NCI-H2029 treated with DMSO at 0.1 percent for 48 hours (cell line): ENCODE measurements at regions not wholly inside any gene's neighbourhood (a gene's known extent, or its start where the extent isn't known, plus 50 kb on each side); places are given as distances from the start of the nearest gene placed in this dataset.
"Not testable (repeated sequence)": the region's sequence is repeated elsewhere in the genome, so short reads cannot be mapped to it uniquely, and the experiment has no call there.

Experiments
- DNase-seq: peaks from one replicate; lab custom pipeline; 2025; lab: John Stamatoyannopoulos, UW

DNA sequence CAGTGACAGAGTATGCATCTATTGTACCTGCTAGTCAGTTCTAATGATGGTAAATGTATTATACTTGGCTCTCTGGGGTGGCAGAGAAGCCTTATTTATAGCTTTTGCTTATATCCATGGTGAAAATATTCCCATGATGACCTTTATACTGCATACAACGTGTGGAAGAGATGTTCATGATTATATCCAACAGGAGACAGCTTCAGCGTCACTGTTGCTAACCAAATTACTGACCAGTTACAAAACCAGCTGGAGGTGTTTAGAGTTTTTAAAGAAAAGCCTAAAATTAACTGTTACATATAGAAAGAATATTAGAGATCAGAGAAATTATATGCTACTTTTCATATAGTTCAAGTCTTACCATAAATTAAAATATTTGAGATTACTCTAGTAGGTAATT is 280.8 kb downstream of the ETV1 start:
- DNase-seq: no peak

DNA sequence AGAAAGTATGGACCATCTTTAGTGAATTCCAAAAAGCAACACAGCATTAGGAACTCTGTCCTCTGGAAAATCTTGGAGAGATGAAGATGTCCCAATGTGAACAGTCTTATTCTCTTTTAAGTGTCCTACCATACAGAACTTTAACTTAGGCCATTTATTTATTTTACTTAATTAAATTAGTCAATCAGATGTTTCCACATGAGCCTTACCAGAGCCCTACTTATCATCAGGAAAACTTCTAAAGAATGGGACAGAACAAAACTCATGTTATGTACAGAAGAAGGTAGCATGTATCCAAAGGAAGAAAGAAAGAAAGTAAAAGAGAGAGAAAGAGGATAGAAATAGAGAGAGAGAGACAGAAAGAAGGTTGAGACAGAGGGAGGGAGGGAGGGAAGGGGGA is 276.4 kb downstream of the ETV1 start:
- no peak for DNase-seq

DNA sequence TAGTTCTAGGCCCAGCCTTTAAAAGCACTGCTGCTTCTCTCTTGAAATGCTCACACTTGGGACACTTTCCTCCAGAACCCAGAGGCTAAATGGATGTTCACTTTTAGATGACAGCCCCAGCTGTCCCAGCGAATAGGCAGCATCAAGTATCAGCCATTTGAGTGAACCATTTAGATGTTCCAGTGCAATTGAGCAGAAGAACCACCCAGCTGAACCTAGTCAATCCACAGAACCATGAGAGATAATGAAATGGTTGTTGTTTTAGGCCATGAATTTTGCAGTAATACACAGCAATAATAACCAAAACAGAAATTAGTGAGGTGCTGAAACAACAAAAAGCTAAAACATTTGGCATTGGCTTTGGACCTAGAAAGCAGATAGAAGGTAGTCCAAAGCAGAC is 273.9 kb downstream of the ETV1 start:
- no peak for DNase-seq

DNA sequence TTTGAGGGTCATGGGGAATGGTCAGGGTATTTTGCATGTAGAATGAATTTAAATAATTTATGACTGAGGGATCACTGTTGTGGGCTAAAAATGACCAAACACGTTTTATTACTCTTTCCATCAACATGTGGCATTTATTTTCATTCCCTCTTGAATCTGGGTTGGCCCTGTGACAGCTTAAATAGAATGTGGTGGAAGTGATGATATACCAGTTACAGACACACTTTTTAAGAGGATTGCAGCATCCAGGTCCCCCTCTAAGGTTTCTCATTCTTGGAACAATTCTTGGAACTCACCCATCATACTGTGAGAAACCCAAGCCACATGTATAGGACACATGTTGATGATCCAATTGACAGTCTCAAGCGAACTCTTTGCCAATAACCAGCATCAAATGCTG is 272.4 kb downstream of the ETV1 start:
- no peak for DNase-seq

DNA sequence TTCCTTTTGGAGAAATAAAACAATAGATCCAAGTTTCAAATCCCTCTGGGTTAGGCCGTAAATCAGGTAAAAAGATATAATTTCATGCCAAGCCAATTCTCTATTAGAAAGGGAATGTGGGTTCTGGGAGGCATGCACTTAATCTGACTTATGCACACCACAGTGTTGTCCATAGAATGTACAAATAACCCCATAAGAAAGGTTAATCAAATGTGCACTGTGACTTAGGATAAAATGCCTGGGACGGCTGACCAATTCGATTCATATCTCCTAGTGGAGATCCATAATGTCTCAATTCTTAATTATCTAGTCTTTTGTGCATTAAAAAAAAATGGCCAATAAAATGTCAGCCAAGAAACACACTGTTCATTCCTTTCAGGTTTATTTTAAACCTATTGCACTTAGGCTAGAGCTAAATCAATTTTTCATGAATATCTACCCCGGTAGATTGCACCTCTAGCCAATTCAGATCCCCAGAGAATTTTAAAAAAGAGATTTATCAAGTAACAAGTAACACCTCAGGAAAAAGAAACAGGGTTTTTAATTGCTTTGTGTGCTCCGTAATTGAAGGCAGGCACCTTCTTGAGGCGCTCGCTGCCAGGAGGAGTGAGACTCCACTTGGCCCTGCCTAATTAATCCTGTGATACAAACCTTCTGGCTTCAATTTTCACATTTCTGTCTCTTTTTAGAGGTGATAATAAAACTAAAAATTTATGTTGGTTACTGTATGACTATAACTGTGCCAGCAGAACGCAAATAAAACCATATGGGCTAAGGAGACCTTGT is 265.1 kb downstream of the ETV1 start:
- no peak for DNase-seq

DNA sequence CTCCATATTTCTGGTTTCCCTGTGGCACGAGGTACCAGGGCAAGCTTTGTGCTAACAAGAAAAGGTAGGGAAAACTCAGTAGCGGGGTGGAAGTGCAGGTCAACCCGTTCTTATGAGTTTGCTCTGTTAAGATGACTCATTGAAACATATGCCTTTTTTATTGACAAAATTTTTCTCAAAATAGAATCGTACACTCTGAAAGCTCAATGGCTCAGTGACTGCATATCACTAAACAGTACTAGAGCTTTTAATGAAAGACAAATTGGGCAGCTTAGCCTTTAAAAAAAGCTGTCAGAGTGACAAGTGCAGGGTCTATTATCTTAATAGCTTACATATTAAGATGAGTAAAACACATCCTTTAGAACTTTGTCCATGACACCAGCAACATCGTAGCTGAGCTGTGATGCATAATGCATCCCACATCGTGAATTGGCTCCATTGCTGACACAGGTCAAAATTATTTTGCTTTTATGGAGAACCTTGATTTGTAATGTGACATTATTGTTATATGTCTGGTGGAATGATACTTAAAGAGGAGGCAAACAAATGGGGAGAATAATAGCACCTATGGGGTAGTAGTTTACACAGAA is 264.4 kb downstream of the ETV1 start:
- DNase-seq: no peak

DNA sequence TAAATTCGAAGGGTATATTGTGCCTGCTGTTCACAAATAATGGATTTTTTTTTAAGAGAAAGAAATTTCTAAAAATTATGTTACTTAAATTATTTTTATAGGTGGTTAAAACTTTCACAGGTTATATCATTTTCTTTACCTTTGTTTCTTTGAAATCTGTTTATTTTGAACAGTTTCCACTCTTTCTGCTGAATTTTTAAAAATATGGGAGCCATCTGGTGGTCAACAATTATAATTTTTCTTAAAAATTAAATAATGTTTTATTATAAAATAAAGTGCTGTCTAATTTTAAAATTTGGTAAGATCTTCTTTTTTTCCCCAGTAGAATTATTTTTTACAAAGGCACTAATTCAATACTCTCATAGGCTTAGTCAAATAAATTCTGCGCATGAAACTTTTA is 263.9 kb downstream of the ETV1 start:
- no peak for DNase-seq

DNA sequence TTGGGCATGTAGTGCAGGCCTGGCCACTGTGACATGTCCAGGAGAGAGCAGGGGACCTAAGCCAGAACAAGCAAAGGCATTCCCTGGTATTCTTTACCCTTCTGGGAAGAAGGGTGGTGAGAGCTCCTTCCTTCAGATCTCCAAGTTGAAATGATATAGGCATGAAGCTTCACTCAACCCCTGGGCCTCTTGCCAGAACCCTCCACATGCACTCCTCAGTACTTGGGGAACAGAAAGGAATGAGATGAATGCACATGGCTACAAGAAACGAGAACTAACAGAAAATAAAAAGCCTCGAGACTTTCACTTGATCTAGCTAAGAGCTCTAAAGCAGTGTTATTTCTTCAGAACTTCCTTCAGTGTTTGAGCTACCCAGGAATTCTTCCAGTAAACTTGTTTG is 262.2 kb downstream of the ETV1 start:
- no peak for DNase-seq

DNA sequence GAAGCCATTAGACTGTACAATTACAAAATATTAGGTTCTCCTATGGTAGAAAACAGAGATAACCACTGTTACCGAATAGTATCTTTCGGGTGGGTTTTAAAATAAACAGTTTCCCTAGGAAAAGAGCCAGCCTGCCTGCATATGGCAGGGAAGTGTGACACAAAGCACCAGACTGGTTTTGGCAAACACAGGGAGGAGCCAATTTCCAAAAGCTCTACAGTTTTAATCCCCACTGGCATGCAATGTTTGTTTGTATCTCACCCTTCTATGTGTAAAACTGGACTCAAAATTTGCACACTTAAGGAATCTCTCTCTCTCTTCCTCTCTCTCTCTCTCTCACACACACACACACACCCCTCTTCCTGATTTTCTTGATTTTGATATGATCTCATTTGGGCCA is 261.7 kb downstream of the ETV1 start:
- no peak for DNase-seq

DNA sequence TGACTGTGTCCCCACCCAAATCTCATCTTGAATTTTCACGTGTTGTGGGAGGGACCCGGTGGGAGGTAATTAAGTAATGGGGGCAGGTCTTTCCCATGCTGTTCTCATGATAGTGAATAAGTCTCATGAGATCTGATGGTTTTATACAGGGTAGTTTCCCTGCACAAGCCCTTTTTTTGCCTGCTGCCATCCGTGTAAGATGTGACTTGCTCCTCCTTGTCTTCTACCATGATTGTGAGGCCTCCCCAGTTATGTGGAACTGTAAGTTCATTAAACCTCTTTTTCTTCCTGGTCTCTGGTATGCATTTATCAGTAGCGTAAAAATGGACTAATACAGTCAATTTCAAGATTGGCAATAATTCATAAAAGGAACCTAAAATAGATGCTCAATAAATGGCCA is 261.0 kb downstream of the ETV1 start:
- not testable (repeated sequence) for DNase-seq

DNA sequence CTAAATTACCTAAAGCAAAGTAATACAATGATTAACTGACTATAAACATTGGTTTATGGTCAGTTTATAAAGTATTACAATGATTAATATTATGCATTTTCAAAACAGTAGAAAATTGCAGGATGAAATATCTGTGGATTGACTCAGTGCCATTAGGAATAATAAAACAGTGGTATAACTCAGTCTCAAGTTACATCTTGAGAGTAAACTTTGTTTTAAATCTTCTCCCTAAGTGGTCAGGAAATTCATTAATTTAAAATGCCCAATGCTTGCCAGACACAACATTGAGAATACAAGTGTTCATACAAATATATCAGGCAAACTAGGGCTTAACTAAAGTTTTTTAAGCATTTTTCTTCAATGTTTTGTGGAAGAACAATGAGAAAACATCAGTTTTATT is 257.8 kb downstream of the ETV1 start:
- no peak for DNase-seq

DNA sequence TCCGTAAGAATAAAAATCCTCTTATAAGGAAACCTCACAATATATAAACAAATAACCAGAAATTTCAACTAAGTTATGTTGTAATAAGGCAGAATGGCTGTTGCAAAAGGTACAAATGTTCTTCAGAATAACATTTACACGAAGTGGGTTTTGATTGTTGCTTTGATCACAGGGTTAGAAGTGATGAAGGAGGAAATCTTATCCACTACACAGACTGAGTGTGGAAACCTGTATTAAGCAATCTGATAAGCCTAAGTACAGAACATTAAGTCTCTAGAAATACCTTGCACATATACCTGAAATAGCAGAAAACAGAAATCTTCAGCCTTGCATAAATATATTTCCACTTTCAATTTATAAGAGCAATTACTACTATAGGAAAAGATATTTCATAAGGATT is 251.9 kb downstream of the ETV1 start:
- DNase-seq: no peak

DNA sequence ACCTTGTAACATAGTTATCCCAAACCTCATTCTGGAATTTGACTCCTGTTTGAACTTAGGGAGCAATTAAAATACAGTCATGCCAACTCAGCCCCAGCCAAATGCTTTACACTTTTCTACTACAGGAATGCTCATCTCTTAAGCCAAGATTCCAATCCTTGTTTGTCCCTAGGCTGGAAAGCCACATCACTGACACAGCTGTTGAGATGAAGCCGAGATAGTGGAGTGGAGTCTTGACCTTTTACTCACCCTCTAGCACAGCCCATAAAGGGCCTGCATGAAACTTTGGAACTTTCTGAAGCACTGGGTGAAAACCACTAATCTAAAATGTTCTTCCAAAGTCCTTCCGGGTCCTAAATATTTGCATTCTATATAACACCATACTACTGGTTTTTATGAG is 247.3 kb downstream of the ETV1 start:
- no peak for DNase-seq

DNA sequence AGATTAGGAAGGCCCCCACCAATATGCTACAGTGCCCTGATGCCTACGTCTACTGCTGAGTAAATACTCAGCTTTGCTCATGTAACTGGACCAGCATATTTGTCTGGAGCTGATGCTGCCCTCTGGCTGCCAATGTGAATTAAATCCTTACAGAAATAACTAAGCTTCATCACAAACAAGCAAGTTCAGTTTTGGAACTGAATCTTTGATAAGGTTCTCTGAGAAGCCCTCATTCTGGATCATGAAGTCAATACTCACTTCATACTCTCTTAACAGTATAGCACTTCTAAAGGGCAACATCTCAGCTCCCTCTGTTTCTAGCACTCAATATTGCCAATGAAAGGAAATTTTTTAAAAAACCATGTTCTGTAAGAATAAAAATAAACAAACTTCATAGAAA is 246.7 kb downstream of the ETV1 start:
- DNase-seq: no peak

DNA sequence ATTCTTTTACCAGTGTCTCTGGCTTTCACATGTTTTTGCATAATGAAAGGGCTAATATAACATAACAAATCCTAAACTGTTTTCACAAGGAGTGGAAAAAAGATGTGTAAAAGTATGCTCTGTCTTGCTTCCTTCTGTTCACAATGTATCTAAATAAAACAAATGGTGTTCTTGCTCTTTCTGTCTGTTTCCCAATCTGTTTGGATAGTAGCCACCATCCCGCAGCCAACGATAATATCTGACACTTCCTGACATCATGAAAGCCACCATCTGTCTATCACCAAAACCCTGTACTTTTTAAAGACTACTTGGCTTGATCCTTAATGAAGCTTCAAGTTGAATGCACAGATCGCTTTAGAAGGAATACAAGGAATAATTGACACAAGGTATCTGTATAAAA is 246.2 kb downstream of the ETV1 start:
- DNase-seq: no peak

DNA sequence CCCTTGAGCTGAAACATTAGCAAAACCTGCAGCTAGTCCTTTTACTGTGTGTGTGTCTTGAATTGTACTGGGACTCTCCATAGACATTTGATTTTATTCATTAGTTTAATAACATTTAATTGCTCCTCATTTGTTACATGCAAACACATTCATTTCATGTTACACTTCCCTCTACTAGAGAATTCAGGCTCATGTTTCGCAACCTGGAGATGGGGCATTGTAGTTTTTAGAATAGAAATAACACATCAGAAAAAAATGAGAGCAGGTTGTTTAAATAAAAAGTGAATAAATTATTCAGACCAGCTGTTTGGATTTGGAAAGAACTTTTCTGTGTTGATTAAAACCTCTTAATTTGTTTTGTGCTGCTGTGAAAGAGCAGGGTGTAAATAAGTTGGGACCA is 243.9 kb downstream of the ETV1 start:
- DNase-seq: no peak

DNA sequence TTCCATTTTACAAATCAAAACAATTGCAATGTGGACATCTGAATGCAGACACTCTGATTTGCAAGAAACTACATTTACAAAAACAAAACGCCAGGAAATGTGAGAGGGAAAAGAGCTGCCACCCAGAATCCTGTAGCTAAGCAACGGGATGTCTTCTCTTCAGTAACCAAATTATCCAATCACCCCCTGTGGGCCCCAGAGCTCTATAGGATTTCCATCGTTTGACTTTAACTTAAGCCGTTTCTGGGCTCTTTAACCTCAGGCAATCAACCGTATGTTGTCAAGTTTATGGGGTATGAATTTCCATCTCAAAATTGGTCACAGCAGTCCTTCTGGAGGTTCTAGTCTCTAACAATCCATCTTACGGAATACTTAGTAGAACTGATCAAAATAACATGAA is 240.5 kb downstream of the ETV1 start:
- no peak for DNase-seq

DNA sequence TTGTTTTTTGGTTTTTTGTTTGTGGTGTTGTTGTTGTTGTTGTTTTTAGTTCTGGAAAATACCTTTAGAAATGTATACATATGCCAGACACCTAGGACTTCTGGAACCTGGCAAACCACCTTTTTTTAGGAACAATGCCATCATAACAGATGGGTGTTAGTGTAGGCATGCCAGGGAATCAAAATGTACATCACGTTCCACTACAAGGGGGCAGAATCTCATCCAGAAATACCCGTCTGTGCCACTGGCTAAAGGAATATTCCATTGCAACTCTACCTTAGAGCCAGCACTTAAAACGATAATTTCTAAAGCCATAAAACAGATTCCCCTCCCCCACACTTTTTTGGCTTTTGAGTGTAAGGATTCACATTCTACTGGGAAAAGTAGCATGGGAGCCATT is 239.8 kb downstream of the ETV1 start:
- DNase-seq: no peak

DNA sequence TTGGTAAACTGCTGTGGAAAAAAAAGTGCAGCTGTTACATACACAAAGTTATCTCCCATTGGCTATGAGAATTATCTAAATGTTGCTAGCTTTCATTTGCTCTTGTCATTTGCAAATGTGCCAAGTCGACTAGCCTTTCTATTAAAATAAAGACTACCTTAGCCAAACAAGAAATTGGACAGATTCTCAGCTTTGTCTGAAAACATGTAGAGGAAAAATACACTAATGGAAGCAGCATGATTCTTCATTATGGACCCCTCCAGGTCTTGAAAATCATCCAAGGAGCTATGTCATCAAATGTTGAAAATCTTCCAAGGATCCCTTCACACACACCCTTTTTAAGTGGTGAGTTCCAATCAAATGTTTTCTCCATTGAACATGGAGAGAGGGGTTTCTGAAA is 237.7 kb downstream of the ETV1 start:
- DNase-seq: no peak

DNA sequence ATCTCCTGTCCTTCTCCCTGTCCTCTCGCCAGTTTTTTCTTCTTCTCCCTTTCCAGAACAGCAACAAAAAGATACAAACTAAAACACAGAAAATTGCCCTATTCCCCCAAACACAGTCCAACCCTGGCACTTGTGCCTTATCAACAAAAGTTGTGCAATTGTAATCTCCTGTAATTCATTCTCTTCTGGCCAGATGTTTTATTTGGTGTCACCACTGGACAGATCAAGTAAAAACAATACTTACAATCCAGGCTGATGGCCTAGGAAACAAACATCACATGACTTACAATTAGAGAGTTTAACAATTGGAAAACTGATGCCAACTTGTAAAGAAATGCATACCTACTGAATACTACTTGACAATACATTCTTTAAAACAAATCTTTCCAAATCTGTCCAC is 231.6 kb downstream of the ETV1 start:
- no peak for DNase-seq

DNA sequence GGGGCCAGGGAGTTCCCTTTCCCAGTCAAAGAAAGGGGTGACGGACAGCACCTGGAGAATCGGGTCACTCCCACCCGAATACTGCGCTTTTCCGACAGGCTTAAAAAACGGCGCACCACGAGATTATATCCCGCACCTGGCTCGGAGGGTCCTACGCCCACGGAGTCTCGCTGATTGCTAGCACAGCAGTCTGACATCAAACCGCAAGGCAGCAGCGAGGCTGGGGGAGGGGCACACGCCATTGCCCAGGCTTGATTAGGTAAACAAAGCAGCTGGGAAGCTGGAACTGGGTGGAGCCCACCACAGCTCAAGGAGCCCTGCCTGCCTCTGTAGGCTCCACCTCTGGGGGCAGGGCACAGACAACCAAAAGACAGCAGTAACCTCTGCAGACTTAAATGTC is 223.6 kb downstream of the ETV1 start:
- not testable (repeated sequence) for DNase-seq

DNA sequence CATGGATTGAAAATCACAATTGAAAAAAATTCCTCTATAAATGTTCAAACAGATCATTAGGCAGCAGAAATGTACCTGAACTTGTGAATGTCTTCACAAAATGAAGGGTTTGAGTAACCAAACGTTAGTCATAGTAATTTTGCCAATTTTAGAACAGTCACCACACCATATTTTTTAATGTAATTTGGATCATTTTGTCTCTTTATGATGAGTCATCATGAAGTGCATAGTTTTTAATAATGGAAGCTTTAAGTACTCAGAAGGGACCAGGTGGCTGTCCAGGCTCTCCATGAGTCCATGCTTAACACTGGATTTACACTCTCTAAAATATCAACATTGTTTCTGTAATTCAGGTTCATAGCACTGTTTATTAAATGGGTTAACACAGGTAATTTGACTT is 219.2 kb downstream of the ETV1 start:
- DNase-seq: no peak

DNA sequence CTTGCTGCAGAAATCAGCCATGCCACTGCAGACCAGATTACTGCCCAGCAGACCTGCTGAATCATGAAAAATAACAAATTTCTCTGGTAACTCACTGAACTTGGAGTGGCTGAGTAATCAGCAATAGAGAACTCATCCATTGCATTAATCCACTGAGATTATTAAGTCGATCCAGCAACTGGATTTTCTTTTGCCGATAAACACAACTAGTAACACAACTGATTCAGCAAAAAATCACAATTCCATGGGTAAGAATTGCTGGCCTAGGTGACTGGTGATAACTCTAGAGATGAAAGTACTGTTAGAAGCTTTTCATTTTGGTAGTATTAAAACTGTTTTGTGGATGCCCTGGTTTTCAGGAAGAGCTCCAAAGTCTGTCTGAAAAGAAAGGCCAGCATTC is 214.5 kb downstream of the ETV1 start:
- DNase-seq: no peak

DNA sequence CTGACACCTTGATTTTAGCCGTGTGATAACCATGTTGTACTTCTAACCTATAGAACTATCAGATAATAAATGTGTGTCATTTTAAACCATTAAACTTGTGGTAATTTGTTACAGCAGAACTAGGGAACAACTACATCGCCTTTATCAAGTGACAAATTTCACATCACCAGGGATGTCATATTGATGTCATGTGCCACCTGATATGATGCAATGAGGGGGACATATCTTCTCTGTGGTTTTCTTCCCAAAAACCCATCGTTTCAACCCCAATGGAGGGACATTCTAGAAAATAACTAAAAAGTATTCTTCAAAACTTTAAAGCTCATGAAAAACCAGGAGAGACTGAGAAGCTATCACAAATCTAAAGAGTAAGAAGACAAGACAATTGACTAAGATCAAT is 212.2 kb downstream of the ETV1 start:
- no peak for DNase-seq
